Peyer's patch (tissue), 4 donors: ENCODE measurements at regions not wholly inside any gene's neighbourhood (a gene's known extent, or its start where the extent isn't known, plus 50 kb on each side); places are given as distances from the start of the nearest gene placed in this dataset.
"Not testable (repeated sequence)": the region's sequence is repeated elsewhere in the genome, so short reads cannot be mapped to it uniquely, and the experiment has no call there.

Source experiments
- CTCF ChIP-seq, 6 experiments: fragments of 450-650 bp in 4 of 6; fragments of 200-600 bp in 2 of 6; sonication (generic) in 1 of 6; IDR thresholded peaks; one replicate each; pipeline ENCODE4 v1.5.1; 2017 to 2019; ENCODE audit warnings: antibody characterized with exemption in 6 of 6, mild to moderate bottlenecking in 3 of 6, moderate library complexity in 1 of 6
- POLR2A ChIP-seq, 2 donors: fragments of 450-650 bp; IDR thresholded peaks; one replicate each; pipeline ENCODE4 v1.5.1; 2017; ENCODE audit warnings: antibody characterized with exemption in 2 of 2, mild to moderate bottlenecking in 2 of 2, moderate library complexity in 2 of 2

GRCh38 chr2:89876445-89876844 lies 1185.0 kb downstream of the RPIA start:
- TF ChIP-seq CTCF, POLR2A (IDR thresholded peaks at IDR 0.05): not testable (repeated sequence)
